K562 (cell line): ENCODE measurements at regions not wholly inside any gene's neighbourhood (a gene's known extent, or its start where the extent isn't known, plus 50 kb on each side); places are given as distances from the start of the nearest gene placed in this dataset.

Experiments
- ATAC-seq: fragments of 200-7000 bp; cut with Tn5 transposase; 3 replicates; pipeline ENCODE4 v1.9.1; 2020; ENCODE audit warnings: moderate library complexity
- BruUV-seq: library from RNA; stranded (reverse); fragments of 400-500 nt; replicated peaks from 2 replicates; lab custom pipeline; 2021; lab: Mats Ljungman, UMichigan
- CTCF ChIA-PET: fragments of 300-600 bp; formaldehyde crosslinking; extraction: SDS; loops from one replicate; lab custom pipeline; 2021; ENCODE audit warnings: low intra/inter-chr PET ratio; lab: Yijun Ruan, JAX
- POLR2A ChIA-PET: fragments of 300-600, 350-650 bp; sonication (Branson Sonifier 250); formaldehyde crosslinking; extraction: SDS; loops from one replicate; lab custom pipeline; 2021; ENCODE audit warnings: antibody characterized with exemption, inconsistent platforms; lab: Yijun Ruan, JAX
- DNase-seq, 4 experiments: peaks; one replicate each; pipeline versions ENCODE4 v3.0.0 to v3.0.0-alpha.2; 2011 to 2018; ENCODE audit warnings: low spot score in 3 of 4, mixed read lengths in 3 of 4; ENCODE audit errors: extremely low read depth in 1 of 4
- FAIRE-seq: peaks from 2 replicates; lab custom pipeline; 2011; peaks lifted over from hg19 to GRCh38; lab: Jason Lieb, UNC
- H2AFZ ChIP-seq: 2 replicates; pipeline ENCODE4 v1.6.0; 2011; ENCODE audit warnings: low read depth, low read length, control low read depth, inconsistent platforms
- H3K27ac ChIP-seq: fragments of 200-600 bp; 3 replicates; pipeline ENCODE4 v1.8.0; 2011; ENCODE audit warnings: low read depth, mild to moderate bottlenecking, control low read depth, inconsistent platforms, low read length, moderate library complexity, mixed read lengths; ENCODE audit errors: extremely low read depth
- H3K27me3 ChIP-seq, 2 experiments: fragments of 300-600 bp in 1 of 2; 2 replicates in 1 of 2; 3 replicates in 1 of 2; pipeline versions ENCODE4 v1.6.0 to v1.8.0; 2011; ENCODE audit warnings: inconsistent platforms in 2 of 2, low read length in 2 of 2, mild to moderate bottlenecking in 1 of 2, mixed read lengths in 1 of 2, moderate library complexity in 1 of 2; ENCODE audit not compliant: control insufficient read depth in 2 of 2, insufficient read depth in 2 of 2
- H3K36me3 ChIP-seq: fragments of 300-600 bp; 3 replicates; pipeline ENCODE4 v1.8.0; 2011; ENCODE audit warnings: mild to moderate bottlenecking, low read length, inconsistent platforms; ENCODE audit not compliant: control insufficient read depth, insufficient read depth
- H3K4me1 ChIP-seq, 2 experiments: fragments of 200-600 bp in 1 of 2; replicated peaks in 1 of 2; 2 replicates in 1 of 2; 3 replicates in 1 of 2; pipeline versions ENCODE4 v1.5.1 to v1.8.0; 2011; ENCODE audit warnings: inconsistent platforms in 2 of 2, low read length in 2 of 2, mild to moderate bottlenecking in 1 of 2, mixed read lengths in 1 of 2, moderate library complexity in 1 of 2; ENCODE audit not compliant: control insufficient read depth in 2 of 2, insufficient read depth in 2 of 2
- H3K4me2 ChIP-seq: 2 replicates; pipeline ENCODE4 v1.6.1; 2011; ENCODE audit warnings: low read length, control low read depth, inconsistent platforms, mixed read lengths; ENCODE audit not compliant: insufficient read depth
- H3K4me3 ChIP-seq: fragments of 200-600 bp; sonication (generic), shearing (Covaris generic); 2 replicates; pipeline ENCODE4 v1.5.1; 2016; ENCODE audit warnings: control low read depth, inconsistent platforms
- H3K79me2 ChIP-seq: fragments of 200-600 bp; 3 replicates; pipeline ENCODE4 v1.8.0; 2011; ENCODE audit warnings: low read length, inconsistent platforms; ENCODE audit not compliant: control insufficient read depth, insufficient read depth
- H3K9ac ChIP-seq, 2 experiments: 2 replicates each; pipeline versions ENCODE4 v1.6.0 to v1.6.1; 2011; ENCODE audit warnings: low read depth in 2 of 2, low read length in 2 of 2, control low read depth in 1 of 2, inconsistent platforms in 1 of 2, mild to moderate bottlenecking in 1 of 2, mixed read lengths in 1 of 2; ENCODE audit not compliant: insufficient read depth in 1 of 2
- H3K9me1 ChIP-seq: one replicate; pipeline ENCODE4 v1.6.0; 2011; ENCODE audit warnings: inconsistent platforms, mild to moderate bottlenecking, low read length, moderate library complexity; ENCODE audit not compliant: control insufficient read depth, insufficient read depth
- H3K9me3 ChIP-seq: replicated peaks from 2 replicates; pipeline ENCODE4 v1.5.1; 2011; ENCODE audit warnings: low read depth, low read length, inconsistent platforms; ENCODE audit not compliant: control insufficient read depth, insufficient read depth
- H4K20me1 ChIP-seq: replicated peaks from 2 replicates; pipeline ENCODE4 v1.6.1; 2011; ENCODE audit warnings: low read length, inconsistent platforms, mixed read lengths; ENCODE audit not compliant: control insufficient read depth, insufficient read depth
- CEBPB ChIP-seq: fragments of 450-650 bp; IDR thresholded peaks from 2 replicates; pipeline ENCODE4 v1.6.1; 2016; ENCODE audit warnings: missing genetic modification characterization, missing compliant biosample characterization
- CHD4 ChIP-seq: fragments of 200-600 bp; sonication (generic); IDR thresholded peaks from 3 replicates; pipeline ENCODE4 v1.6.1; 2012; ENCODE audit warnings: low read depth, mild to moderate bottlenecking, mixed read lengths, low read length, inconsistent platforms; ENCODE audit not compliant: insufficient read depth, insufficient replicate concordance, poor library complexity, severe bottlenecking
- FOXK1 ChIP-seq: sonication (generic); formaldehyde crosslinking; IDR thresholded peaks from 2 replicates; pipeline ENCODE4 v1.8.0; 2022; ENCODE audit warnings: missing genetic modification reagents, mild to moderate bottlenecking, borderline replicate concordance
- LEF1 ChIP-seq: fragments of 450-650 bp; IDR thresholded peaks from 2 replicates; pipeline ENCODE4 v1.6.1; 2016; ENCODE audit warnings: mild to moderate bottlenecking
- RBM17 ChIP-seq: fragments of 200-400 bp; formaldehyde crosslinking; IDR thresholded peaks from 2 replicates; pipeline ENCODE4 v1.6.1; 2017; ENCODE audit warnings: low read depth, mild to moderate bottlenecking, low read length, borderline replicate concordance
- TCFL5 ChIP-seq: fragments of 250-450 bp; sonication (Bioruptor Pico); conservative IDR thresholded peaks from 2 replicates; pipeline ENCODE4 v1.6.1; 2021; ENCODE audit warnings: mild to moderate bottlenecking, moderate library complexity, matching md5 sums
- ZC3H8 ChIP-seq: fragments of 450-650 bp; IDR thresholded peaks from 2 replicates; pipeline ENCODE4 v1.6.1; 2017
- ZNF407 ChIP-seq: fragments of 450-650 bp; IDR thresholded peaks from 2 replicates; pipeline ENCODE4 v1.6.1; 2016; ENCODE audit warnings: low read depth
- ZNF408 ChIP-seq: fragments of 250-450 bp; sonication (Bioruptor Pico); IDR thresholded peaks from 2 replicates; pipeline ENCODE4 v1.4.0; 2020; ENCODE audit warnings: low read depth, mild to moderate bottlenecking, moderate library complexity
- WGBS: fragments of 100-300 bp; shearing (Covaris generic); methylation state at CpG from one replicate; pipeline ENCODE4 v1.1.6; 2016; ENCODE audit warnings: low coverage, mixed read lengths; ENCODE audit not compliant: insufficient coverage; ENCODE audit errors: missing lambda C conversion rate; 5-methylcytosine and 5-hydroxymethylcytosine counted together
- in situ Hi-C: fragments of 300-500 bp; cut with MboI; formaldehyde crosslinking; loops from 4 replicates; pipeline ENCODE4 v1.15.0; 2018; ENCODE audit warnings: inconsistent platforms, mixed read lengths
- intact Hi-C: fragments of 100-400 bp; cut with micrococcal nuclease; formaldehyde crosslinking; loops from 2 replicates; pipeline ENCODE4 v1.14.2; 2022
- TF ChIP-seq, protein P1 (sequence below): fragments of 450-650 bp; formaldehyde crosslinking; IDR thresholded peaks from 2 replicates; pipeline ENCODE4 v1.4.0; 2022; ENCODE audit warnings: missing genetic modification characterization
- TF ChIP-seq, protein P2 (sequence below): fragments of 250-450 bp; sonication (Bioruptor Pico); IDR thresholded peaks from 2 replicates; pipeline ENCODE4 v1.8.0; 2022; ENCODE audit warnings: inconsistent platforms, mild to moderate bottlenecking, moderate library complexity, borderline replicate concordance
- TF ChIP-seq, protein P3 (sequence below): sonication (generic); formaldehyde crosslinking; IDR thresholded peaks from 2 replicates; pipeline ENCODE4 v1.8.1; 2023; ENCODE audit warnings: mild to moderate bottlenecking, missing genetic modification reagents, moderate library complexity

DNA sequence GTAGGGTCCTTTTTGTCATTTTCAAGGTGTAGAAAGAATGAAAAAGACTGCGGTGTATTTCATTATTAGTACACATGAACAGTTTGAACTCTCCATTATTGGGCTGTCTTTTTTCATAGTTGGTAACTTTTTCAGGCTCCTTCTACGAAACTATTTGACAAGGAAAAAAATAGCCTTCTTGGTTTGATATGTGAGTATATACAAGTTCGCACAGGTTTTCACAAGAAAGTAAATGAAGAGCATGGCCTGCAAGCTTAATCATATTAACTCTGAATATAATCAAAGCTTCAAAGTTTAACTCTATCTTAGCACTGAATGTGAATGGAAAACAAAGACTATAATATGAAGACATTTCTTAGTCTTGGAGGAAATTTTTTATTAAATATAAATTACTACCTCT, 290.0 kb upstream of the ADGRL2 start:
- CTCF ChIA-PET, result no interaction called here
- no peak overlapping the region for H3K9ac ChIP-seq
- H3K9me3 ChIP-seq, result no peaks in the 10 kb centered on the region
- H3K27me3 ChIP-seq, result no peaks in the 10 kb centered on the region
- WGBS, result 8% methylated on average over 3 of the region's 3 CpGs
- H3K27ac ChIP-seq, result no peak overlapping the region
- H3K36me3 ChIP-seq, result no peaks in the 10 kb centered on the region
- POLR2A ChIA-PET, result no interaction called here
- H3K9me1 ChIP-seq, result no peaks in the 10 kb centered on the region
- ATAC-seq, result no peak
- no peaks in the 10 kb centered on the region for H4K20me1 ChIP-seq
- FAIRE-seq, result no peak
- no peak for DNase-seq
- in situ Hi-C loops (no loop called here), intact Hi-C loops (no loop called here)
- H2AFZ ChIP-seq, result no peak overlapping the region
- H3K4me1 ChIP-seq, result no peaks in the 10 kb centered on the region
- no TSS peak for BruUV-seq
- H3K4me3 ChIP-seq, result no peak overlapping the region
- H3K79me2 ChIP-seq, result no peaks in the 10 kb centered on the region
- no peak overlapping the region for H3K4me2 ChIP-seq
- TF ChIP-seq, protein P1, sequence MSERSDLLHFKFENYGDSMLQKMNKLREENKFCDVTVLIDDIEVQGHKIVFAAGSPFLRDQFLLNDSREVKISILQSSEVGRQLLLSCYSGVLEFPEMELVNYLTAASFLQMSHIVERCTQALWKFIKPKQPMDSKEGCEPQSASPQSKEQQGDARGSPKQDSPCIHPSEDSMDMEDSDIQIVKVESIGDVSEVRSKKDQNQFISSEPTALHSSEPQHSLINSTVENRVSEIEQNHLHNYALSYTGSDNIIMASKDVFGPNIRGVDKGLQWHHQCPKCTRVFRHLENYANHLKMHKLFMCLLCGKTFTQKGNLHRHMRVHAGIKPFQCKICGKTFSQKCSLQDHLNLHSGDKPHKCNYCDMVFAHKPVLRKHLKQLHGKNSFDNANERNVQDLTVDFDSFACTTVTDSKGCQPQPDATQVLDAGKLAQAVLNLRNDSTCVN (CRISPR knock-in tag), result no peak
- TF ChIP-seq ZC3H8, result no peak
- TF ChIP-seq, protein P2, sequence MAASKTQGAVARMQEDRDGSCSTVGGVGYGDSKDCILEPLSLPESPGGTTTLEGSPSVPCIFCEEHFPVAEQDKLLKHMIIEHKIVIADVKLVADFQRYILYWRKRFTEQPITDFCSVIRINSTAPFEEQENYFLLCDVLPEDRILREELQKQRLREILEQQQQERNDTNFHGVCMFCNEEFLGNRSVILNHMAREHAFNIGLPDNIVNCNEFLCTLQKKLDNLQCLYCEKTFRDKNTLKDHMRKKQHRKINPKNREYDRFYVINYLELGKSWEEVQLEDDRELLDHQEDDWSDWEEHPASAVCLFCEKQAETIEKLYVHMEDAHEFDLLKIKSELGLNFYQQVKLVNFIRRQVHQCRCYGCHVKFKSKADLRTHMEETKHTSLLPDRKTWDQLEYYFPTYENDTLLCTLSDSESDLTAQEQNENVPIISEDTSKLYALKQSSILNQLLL (CRISPR knock-in tag), result no peak
- TF ChIP-seq RBM17, result no peak
- no peak for TF ChIP-seq FOXK1
- TF ChIP-seq TCFL5 (CRISPR knock-in tag), result no peak
- TF ChIP-seq LEF1, result no peak
- TF ChIP-seq, protein P3, sequence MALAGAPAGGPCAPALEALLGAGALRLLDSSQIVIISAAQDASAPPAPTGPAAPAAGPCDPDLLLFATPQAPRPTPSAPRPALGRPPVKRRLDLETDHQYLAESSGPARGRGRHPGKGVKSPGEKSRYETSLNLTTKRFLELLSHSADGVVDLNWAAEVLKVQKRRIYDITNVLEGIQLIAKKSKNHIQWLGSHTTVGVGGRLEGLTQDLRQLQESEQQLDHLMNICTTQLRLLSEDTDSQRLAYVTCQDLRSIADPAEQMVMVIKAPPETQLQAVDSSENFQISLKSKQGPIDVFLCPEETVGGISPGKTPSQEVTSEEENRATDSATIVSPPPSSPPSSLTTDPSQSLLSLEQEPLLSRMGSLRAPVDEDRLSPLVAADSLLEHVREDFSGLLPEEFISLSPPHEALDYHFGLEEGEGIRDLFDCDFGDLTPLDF, result no peak
- TF ChIP-seq ZNF407, result no peak
- TF ChIP-seq CEBPB, result no peak
- no peak for TF ChIP-seq ZNF408 (CRISPR knock-in tag)
- TF ChIP-seq CHD4, result no peak
